Right atrium auricular region (tissue), 2 donors: ENCODE measurements at regions not wholly inside any gene's neighbourhood (a gene's known extent, or its start where the extent isn't known, plus 50 kb on each side); places are given as distances from the start of the nearest gene placed in this dataset.
"Not testable (repeated sequence)": the region's sequence is repeated elsewhere in the genome, so short reads cannot be mapped to it uniquely, and the experiment has no call there.

ENCODE experiments used
- DNase-seq: peaks from one replicate; pipeline ENCODE4 v3.0.0-alpha.2; 2019; ENCODE audit warnings: low spot score
- H3K27ac ChIP-seq, 2 donors: fragments of 200-600 bp; sonication (generic); 1 replicate in 1 of 2; 2 replicates in 1 of 2; pipeline ENCODE4 v1.5.1; 2016 to 2019
- H3K27me3 ChIP-seq, 2 donors: fragments of 200-600 bp; sonication (generic); one replicate each; pipeline versions ENCODE4 v1.5.1 to v1.6.0; 2017 to 2019
- H3K36me3 ChIP-seq: fragments of 200-600 bp; sonication (generic); one replicate; pipeline ENCODE4 v1.5.1; 2016
- H3K4me1 ChIP-seq, 2 donors: fragments of 200-600 bp; sonication (generic); one replicate each; pipeline versions ENCODE4 v1.5.1 to v1.6.0; 2017 to 2019
- H3K4me3 ChIP-seq, 2 donors: fragments of 200-600 bp; sonication (generic); 1 replicate in 1 of 2; 2 replicates in 1 of 2; pipeline ENCODE4 v1.5.1; 2017 to 2019; ENCODE audit warnings: mild to moderate bottlenecking in 1 of 2, moderate library complexity in 1 of 2
- H3K9me3 ChIP-seq, 2 donors: fragments of 200-600 bp; sonication (generic); one replicate each; pipeline ENCODE4 v1.5.1; 2019
- CTCF ChIP-seq, 2 donors: fragments of 200-600 bp; sonication (generic); IDR thresholded peaks; one replicate each; pipeline ENCODE4 v1.5.1; 2019; ENCODE audit warnings: antibody characterized with exemption in 2 of 2

- H3K27me3 ChIP-seq = no peaks in the 10 kb centered on the region
- H3K27ac ChIP-seq = no peak overlapping the region
- H3K4me1 ChIP-seq = peaks cover 0 to 18% of the 10 kb centered on the region in 2 donors
- no peaks in the 10 kb centered on the region for H3K9me3 ChIP-seq
- no peak for TF ChIP-seq CTCF (IDR thresholded peaks at IDR 0.05)
- no peak overlapping the region for H3K4me3 ChIP-seq
- H3K36me3 ChIP-seq = no peaks in the 10 kb centered on the region
- no peak for DNase-seq
Measured at GRCh38 chr3:194061421-194062030, 74.4 kb upstream of the HES1 start.

- Histone ChIP-seq H3K27ac (no peak overlapping the region), H3K4me1 (peaks cover 0 to 17% of the 10 kb centered on the region in 2 donors), H3K9me3 (peaks cover 0 to 4% of the 10 kb centered on the region in 2 donors), H3K36me3 (no peaks in the 10 kb centered on the region), H3K27me3 (no peaks in the 10 kb centered on the region), H3K4me3 (no peak overlapping the region)
- no peak for DNase-seq
- TF ChIP-seq CTCF (IDR thresholded peaks at IDR 0.05) = no peak
Measured at GRCh38 chr3:194062830-194063229, 73.1 kb upstream of the HES1 start.

GRCh38 chr3:194064380-194065332 lies 71.3 kb upstream of the HES1 start:
- Histone ChIP-seq H3K4me1 (peaks cover 0 to 8% of the 10 kb centered on the region in 2 donors), H3K36me3 (no peaks in the 10 kb centered on the region), H3K27ac (no peak overlapping the region), H3K9me3 (peaks cover 0 to 4% of the 10 kb centered on the region in 2 donors), H3K4me3 (no peak overlapping the region), H3K27me3 (no peaks in the 10 kb centered on the region)
- TF ChIP-seq CTCF (IDR thresholded peaks at IDR 0.05) = no peak
- no peak for DNase-seq

GRCh38 chr3:194067327-194067726 lies 68.6 kb upstream of the HES1 start:
- not testable (repeated sequence) for H3K27me3 ChIP-seq, DNase-seq, H3K4me3 ChIP-seq, H3K9me3 ChIP-seq, H3K36me3 ChIP-seq, H3K27ac ChIP-seq
- H3K4me1 ChIP-seq = peaks cover 0 to 30% of the 10 kb centered on the region in 2 donors

- DNase-seq = no peak
- Histone ChIP-seq H3K27ac (no peak overlapping the region), H3K9me3 (peaks cover 0 to 4% of the 10 kb centered on the region in 2 donors), H3K36me3 (no peaks in the 10 kb centered on the region), H3K27me3 (no peaks in the 10 kb centered on the region), H3K4me1 (peaks cover 0 to 30% of the 10 kb centered on the region in 2 donors), H3K4me3 (no peak overlapping the region)
- TF ChIP-seq CTCF (IDR thresholded peaks at IDR 0.05) = no peak
Measured at GRCh38 chr3:194067949-194068362, 68.0 kb upstream of the HES1 start.
